ENCODE measurements at regions not wholly inside any gene's neighbourhood (a gene's known extent, or its start where the extent isn't known, plus 50 kb on each side); places are given as distances from the start of the nearest gene placed in this dataset.

DNA sequence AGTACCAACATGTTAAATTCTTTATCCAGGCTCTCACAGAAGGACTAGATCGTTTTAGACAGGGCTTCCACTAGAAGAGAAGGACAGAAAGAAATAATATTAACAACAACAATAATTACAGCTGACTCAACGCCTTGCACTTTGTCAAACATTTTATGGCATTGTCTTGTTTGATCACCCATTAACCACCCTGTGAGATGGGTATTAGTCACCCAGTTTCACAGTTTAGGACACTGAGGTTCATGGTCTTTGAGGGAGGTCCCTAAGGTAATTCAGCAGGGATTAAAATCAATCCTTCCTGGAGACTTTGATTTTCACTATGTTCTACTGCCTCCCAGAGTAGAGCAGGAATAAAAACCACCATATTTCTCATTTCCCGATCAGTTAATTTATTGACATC lies 51.4 kb upstream of the BNC2 start:
- H3K27ac ChIP-seq = no peak overlapping the region
- intact Hi-C loops (cut with DNase I; ENCODE audit: low total_unique reads) = no loop called here
- H3K9me3 ChIP-seq = peaks cover 6% of the 10 kb centered on the region in 2 donors
- no peaks in the 10 kb centered on the region for H3K27me3 ChIP-seq
- H3K36me3 ChIP-seq = no peaks in the 10 kb centered on the region
- TF ChIP-seq CTCF (IDR thresholded peaks at IDR 0.05) = no peak
- no peak for TF ChIP-seq POLR2A (IDR thresholded peaks at IDR 0.05)
- no peak for TF ChIP-seq POLR2AphosphoS5 (IDR thresholded peaks at IDR 0.05)
- DNase-seq (ENCODE audit: low spot score in 2 of 2) = no peak
- H3K4me3 ChIP-seq = no peak overlapping the region
- no peaks in the 10 kb centered on the region for H3K4me1 ChIP-seq

Data from breast epithelium (tissue), 4 donors.